ENCODE measurements at regions not wholly inside any gene's neighbourhood (a gene's known extent, or its start where the extent isn't known, plus 50 kb on each side); places are given as distances from the start of the nearest gene placed in this dataset.
A peak's percentile ranks its signal among the peaks of the same experiment; 100 is the strongest.
"Not testable (repeated sequence)": the region's sequence is repeated elsewhere in the genome, so short reads cannot be mapped to it uniquely, and the experiment has no call there.

GRCh38 chr5:60494144-60494543 lies 205.8 kb downstream of the DEPDC1B start:
- no peak overlapping the region for H3K4me2 ChIP-seq (ENCODE audit: unreplicated experiment)
- TF ChIP-seq EZH2phosphoT487 (IDR thresholded peaks at IDR 0.05; ENCODE audit: insufficient read depth, low read depth) (no peak), EZH2 (IDR thresholded peaks at IDR 0.05; ENCODE audit: insufficient read depth, poor library complexity, severe bottlenecking) (no peak)

GRCh38 chr5:60493372-60493771 lies 206.6 kb downstream of the DEPDC1B start:
- no peaks in the 10 kb centered on the region for H3K9me3 ChIP-seq (ENCODE audit: low read depth)
- no peaks in the 10 kb centered on the region for H3K79me2 ChIP-seq (ENCODE audit: insufficient read depth)
- no peaks in the 10 kb centered on the region for H3K36me3 ChIP-seq (ENCODE audit: low read depth)
- in situ Hi-C loops (cut with MboI) = no loop called here
- no peaks in the 10 kb centered on the region for H3K9me2 ChIP-seq (ENCODE audit: insufficient read depth)
- H3K4me2 ChIP-seq (ENCODE audit: unreplicated experiment) = no peak overlapping the region
- H4K20me1 ChIP-seq (ENCODE audit: insufficient read depth) = no peaks in the 10 kb centered on the region
- H3K27ac ChIP-seq = no peak overlapping the region
- no peak overlapping the region for H2AFZ ChIP-seq
- peaks cover 9% of the 10 kb centered on the region for H3K27me3 ChIP-seq (replicated peaks; ENCODE audit: insufficient read depth)
- H3K4me1 ChIP-seq (ENCODE audit: insufficient read depth) = no peaks in the 10 kb centered on the region
- WGBS, 2 experiments (ENCODE audit: low coverage in 1 of 2, low lambda C conversion rate in 2 of 2, missing lambda C conversion rate in 2 of 2) = 34 to 61% methylated on average over 2 of the region's 2 CpGs
- DNase-seq = no peak
- no peak for TF ChIP-seq EZH2phosphoT487 (IDR thresholded peaks at IDR 0.05; ENCODE audit: insufficient read depth, low read depth)
- TF ChIP-seq EZH2 (IDR thresholded peaks at IDR 0.05; ENCODE audit: insufficient read depth, poor library complexity, severe bottlenecking) = no peak
- H3K4me3 ChIP-seq = no peak overlapping the region
- no peak overlapping the region for H3K9ac ChIP-seq
- no peaks in the 10 kb centered on the region for H3F3A ChIP-seq (ENCODE audit: insufficient read depth)

More at GRCh38 chr5:60494144-60494543, 205.8 kb downstream of the DEPDC1B start:
- 0 out of 2 replicates have a peak, but pooled peaks cover 1% of the 10 kb centered on the region for H3K27me3 ChIP-seq (replicated peaks; ENCODE audit: insufficient read depth)
- 16 to 36% methylated on average over 3 of the region's 3 CpGs for WGBS, 2 experiments (ENCODE audit: low coverage in 1 of 2, low lambda C conversion rate in 2 of 2, missing lambda C conversion rate in 2 of 2)
- no peaks in the 10 kb centered on the region for H4K20me1 ChIP-seq (ENCODE audit: insufficient read depth)
- H3K9ac ChIP-seq = no peak overlapping the region
- no peak overlapping the region for H3K4me3 ChIP-seq
- H3K79me2 ChIP-seq (ENCODE audit: insufficient read depth) = no peaks in the 10 kb centered on the region
- no peaks in the 10 kb centered on the region for H3K9me2 ChIP-seq (ENCODE audit: insufficient read depth)
- H3K36me3 ChIP-seq (ENCODE audit: low read depth) = no peaks in the 10 kb centered on the region
- no peaks in the 10 kb centered on the region for H3K4me1 ChIP-seq (ENCODE audit: insufficient read depth)
- in situ Hi-C loops (cut with MboI) = no loop called here
- H3F3A ChIP-seq (ENCODE audit: insufficient read depth) = no peaks in the 10 kb centered on the region
- H3K9me3 ChIP-seq (ENCODE audit: low read depth) = no peaks in the 10 kb centered on the region
- no peak for DNase-seq
- no peak overlapping the region for H2AFZ ChIP-seq
- H3K27ac ChIP-seq = no peak overlapping the region

- H3K27ac ChIP-seq = no peak overlapping the region
- no peaks in the 10 kb centered on the region for H3K4me1 ChIP-seq (ENCODE audit: insufficient read depth)
- TF ChIP-seq EZH2phosphoT487 (IDR thresholded peaks at IDR 0.05; ENCODE audit: insufficient read depth, low read depth) (no peak), EZH2 (IDR thresholded peaks at IDR 0.05; ENCODE audit: insufficient read depth, poor library complexity, severe bottlenecking) (no peak)
- H3K4me2 ChIP-seq (ENCODE audit: unreplicated experiment) = no peak overlapping the region
- H3K9me3 ChIP-seq (ENCODE audit: low read depth) = no peaks in the 10 kb centered on the region
- H2AFZ ChIP-seq = no peak overlapping the region
- H3F3A ChIP-seq (ENCODE audit: insufficient read depth) = no peaks in the 10 kb centered on the region
- no peaks in the 10 kb centered on the region for H3K79me2 ChIP-seq (ENCODE audit: insufficient read depth)
- in situ Hi-C loops (cut with MboI) = no loop called here
- peak; percentile 5 for DNase-seq
- H3K9ac ChIP-seq = no peak overlapping the region
- 45 to 62% methylated on average over 2 of the region's 2 CpGs for WGBS, 2 experiments (ENCODE audit: low coverage in 1 of 2, low lambda C conversion rate in 2 of 2, missing lambda C conversion rate in 2 of 2)
- H3K27me3 ChIP-seq (replicated peaks; ENCODE audit: insufficient read depth) = peaks cover 13% of the 10 kb centered on the region
- no peaks in the 10 kb centered on the region for H3K36me3 ChIP-seq (ENCODE audit: low read depth)
- H3K9me2 ChIP-seq (ENCODE audit: insufficient read depth) = no peaks in the 10 kb centered on the region
- H4K20me1 ChIP-seq (ENCODE audit: insufficient read depth) = no peaks in the 10 kb centered on the region
- H3K4me3 ChIP-seq = no peak overlapping the region
Observed at GRCh38 chr5:60492958-60493357, 207.0 kb downstream of the DEPDC1B start.

DNA sequence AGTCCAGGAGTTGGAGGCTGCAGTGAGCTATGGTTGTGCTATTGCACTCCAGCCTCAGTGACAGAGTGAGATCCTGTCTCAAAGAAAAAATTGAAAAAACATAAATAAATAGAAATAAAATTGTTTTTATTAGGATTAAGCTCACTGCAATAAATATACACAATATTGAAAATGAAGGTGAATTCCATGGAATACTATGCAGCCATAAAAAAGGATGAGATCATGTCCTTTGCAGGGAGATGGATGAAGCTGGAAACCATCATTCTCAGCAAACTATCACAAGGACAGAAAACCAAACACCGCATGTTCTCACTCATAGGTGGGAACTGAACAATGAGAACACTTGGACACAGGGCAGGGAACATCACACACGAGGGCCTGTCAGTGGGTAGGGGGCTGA lies 207.6 kb downstream of the DEPDC1B start:
- H2AFZ ChIP-seq; H3F3A ChIP-seq (ENCODE audit: insufficient read depth); H3K79me2 ChIP-seq (ENCODE audit: insufficient read depth); H3K4me1 ChIP-seq (ENCODE audit: insufficient read depth); H3K9ac ChIP-seq; H3K36me3 ChIP-seq (ENCODE audit: low read depth); in situ Hi-C loops (cut with MboI); H3K27ac ChIP-seq; H3K4me2 ChIP-seq (ENCODE audit: unreplicated experiment); H3K9me2 ChIP-seq (ENCODE audit: insufficient read depth); H3K4me3 ChIP-seq; H3K9me3 ChIP-seq (ENCODE audit: low read depth); H4K20me1 ChIP-seq (ENCODE audit: insufficient read depth); DNase-seq: not testable (repeated sequence)
- WGBS, 2 experiments (ENCODE audit: low coverage in 1 of 2, low lambda C conversion rate in 2 of 2, missing lambda C conversion rate in 2 of 2) = 52 to 54% methylated on average over 2 of the region's 2 CpGs
- H3K27me3 ChIP-seq (replicated peaks; ENCODE audit: insufficient read depth) = peaks cover 13% of the 10 kb centered on the region

- no peak overlapping the region for H3K4me2 ChIP-seq (ENCODE audit: unreplicated experiment)
- in situ Hi-C loops (cut with MboI) = no loop called here
- no peaks in the 10 kb centered on the region for H3K9me3 ChIP-seq (ENCODE audit: low read depth)
- TF ChIP-seq EZH2phosphoT487 (IDR thresholded peaks at IDR 0.05; ENCODE audit: insufficient read depth, low read depth) = no peak
- no peak for TF ChIP-seq EZH2 (IDR thresholded peaks at IDR 0.05; ENCODE audit: insufficient read depth, poor library complexity, severe bottlenecking)
- no peaks in the 10 kb centered on the region for H3K36me3 ChIP-seq (ENCODE audit: low read depth)
- no peaks in the 10 kb centered on the region for H3K79me2 ChIP-seq (ENCODE audit: insufficient read depth)
- no peak overlapping the region for H3K9ac ChIP-seq
- H4K20me1 ChIP-seq (ENCODE audit: insufficient read depth) = no peaks in the 10 kb centered on the region
- no peaks in the 10 kb centered on the region for H3K9me2 ChIP-seq (ENCODE audit: insufficient read depth)
- H3K4me1 ChIP-seq (ENCODE audit: insufficient read depth) = no peaks in the 10 kb centered on the region
- no peak overlapping the region for H3K27ac ChIP-seq
- H2AFZ ChIP-seq = no peak overlapping the region
- no peaks in the 10 kb centered on the region for H3F3A ChIP-seq (ENCODE audit: insufficient read depth)
- WGBS, 2 experiments (ENCODE audit: low coverage in 1 of 2, low lambda C conversion rate in 2 of 2, missing lambda C conversion rate in 2 of 2) = 38 to 48% methylated on average over 4 of the region's 4 CpGs
- H3K27me3 ChIP-seq (replicated peaks; ENCODE audit: insufficient read depth) = peaks cover 13% of the 10 kb centered on the region
- no peak for DNase-seq
- H3K4me3 ChIP-seq = no peak overlapping the region
Observed at GRCh38 chr5:60490597-60491166, 209.3 kb downstream of the DEPDC1B start.

All from GM23248 (cell line).